OCI-LY3 (cell line): ENCODE measurements at regions not wholly inside any gene's neighbourhood (a gene's known extent, or its start where the extent isn't known, plus 50 kb on each side); places are given as distances from the start of the nearest gene placed in this dataset.

Experiments used
- EZH2phosphoT487 ChIP-seq: fragments of 200-600 bp; shearing (Covaris generic); IDR thresholded peaks from 2 replicates; pipeline ENCODE4 v1.6.1; 2018; ENCODE audit warnings: antibody characterized with exemption, mixed run types, low read depth
- TF ChIP-seq, protein P1 (sequence below): fragments of 200-600, 300-600 bp; sonication (generic); IDR thresholded peaks from 2 replicates; pipeline ENCODE4 v1.5.1; 2014; ENCODE audit warnings: antibody characterized with exemption, low read length, low read depth

DNA sequence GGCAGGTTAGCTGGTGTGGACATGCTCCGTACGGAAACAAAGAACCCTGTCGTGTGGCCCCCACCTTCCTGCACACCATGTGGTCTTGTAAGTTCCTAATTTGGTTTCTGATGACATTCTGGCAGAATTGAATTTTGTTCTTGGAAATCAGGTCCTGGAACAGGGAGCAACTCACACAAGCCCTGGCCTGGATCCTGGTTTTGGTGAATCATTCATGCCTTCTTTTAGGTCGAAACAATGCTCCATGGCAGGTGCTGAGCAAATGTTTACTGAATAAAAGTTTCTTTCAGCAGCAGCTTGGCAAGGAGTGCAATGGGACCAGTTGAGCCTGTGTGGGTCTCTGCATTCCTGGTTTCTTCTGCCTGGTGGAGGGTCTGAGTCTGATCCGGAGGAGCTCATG lies 978.4 kb downstream of the BCL11B start:
- TF ChIP-seq, protein P1, sequence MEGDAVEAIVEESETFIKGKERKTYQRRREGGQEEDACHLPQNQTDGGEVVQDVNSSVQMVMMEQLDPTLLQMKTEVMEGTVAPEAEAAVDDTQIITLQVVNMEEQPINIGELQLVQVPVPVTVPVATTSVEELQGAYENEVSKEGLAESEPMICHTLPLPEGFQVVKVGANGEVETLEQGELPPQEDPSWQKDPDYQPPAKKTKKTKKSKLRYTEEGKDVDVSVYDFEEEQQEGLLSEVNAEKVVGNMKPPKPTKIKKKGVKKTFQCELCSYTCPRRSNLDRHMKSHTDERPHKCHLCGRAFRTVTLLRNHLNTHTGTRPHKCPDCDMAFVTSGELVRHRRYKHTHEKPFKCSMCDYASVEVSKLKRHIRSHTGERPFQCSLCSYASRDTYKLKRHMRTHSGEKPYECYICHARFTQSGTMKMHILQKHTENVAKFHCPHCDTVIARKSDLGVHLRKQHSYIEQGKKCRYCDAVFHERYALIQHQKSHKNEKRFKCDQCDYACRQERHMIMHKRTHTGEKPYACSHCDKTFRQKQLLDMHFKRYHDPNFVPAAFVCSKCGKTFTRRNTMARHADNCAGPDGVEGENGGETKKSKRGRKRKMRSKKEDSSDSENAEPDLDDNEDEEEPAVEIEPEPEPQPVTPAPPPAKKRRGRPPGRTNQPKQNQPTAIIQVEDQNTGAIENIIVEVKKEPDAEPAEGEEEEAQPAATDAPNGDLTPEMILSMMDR: no peak
- TF ChIP-seq EZH2phosphoT487: no peak
